Left ventricle myocardium inferior (tissue), 1 donor: ENCODE measurements at regions not wholly inside any gene's neighbourhood (a gene's known extent, or its start where the extent isn't known, plus 50 kb on each side); places are given as distances from the start of the nearest gene placed in this dataset.

ENCODE experiments used
- DNase-seq: peaks from one replicate; pipeline ENCODE4 v3.0.0-alpha.2; 2020
- H3K27ac ChIP-seq: fragments of 200-600 bp; replicated peaks from 2 replicates; pipeline ENCODE4 v1.8.0; 2021
- H3K27me3 ChIP-seq: fragments of 200-600 bp; 2 replicates; pipeline ENCODE4 v1.8.0; 2021; ENCODE audit warnings: low read depth
- H3K36me3 ChIP-seq: fragments of 200-600 bp; 2 replicates; pipeline ENCODE4 v1.8.0; 2021
- H3K4me1 ChIP-seq: fragments of 200-600 bp; 2 replicates; pipeline ENCODE4 v1.8.0; 2021
- H3K4me3 ChIP-seq: fragments of 200-600 bp; 2 replicates; pipeline ENCODE4 v1.8.0; 2021; ENCODE audit warnings: mild to moderate bottlenecking, moderate library complexity
- H3K9me3 ChIP-seq: fragments of 200-600 bp; replicated peaks from 2 replicates; pipeline ENCODE4 v1.8.0; 2021
- intact Hi-C: fragments of 100-400 bp; cut with micrococcal nuclease; formaldehyde crosslinking; loops from one replicate; pipeline ENCODE4 v1.11.0; 2022
- TF ChIP-seq, protein P1 (sequence below): fragments of 200-600 bp; IDR thresholded peaks from 2 replicates; pipeline ENCODE4 v1.8.0; 2021; ENCODE audit warnings: antibody characterized with exemption, mild to moderate bottlenecking, borderline replicate concordance
- donor health status: DM: no; HTN: yes; CAD: no; lungs with severe emphysema.

DNA sequence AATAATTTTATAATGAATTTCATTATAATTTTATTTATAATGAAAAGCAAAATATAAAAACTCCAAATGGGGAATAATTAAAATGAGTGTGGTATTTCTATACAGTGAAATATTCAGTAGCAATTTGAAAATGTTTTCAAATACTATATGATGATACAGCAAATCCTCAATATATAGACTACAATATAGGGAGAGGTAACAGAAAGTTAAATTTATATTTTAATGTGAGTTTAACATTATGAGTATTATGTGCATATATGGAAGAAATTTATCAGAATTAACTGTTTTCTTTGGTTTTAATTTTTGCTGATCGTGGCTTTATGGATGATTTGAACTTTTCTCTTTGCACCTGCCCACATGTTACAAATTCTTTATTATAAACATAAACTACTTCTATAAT lies 500.9 kb upstream of the ARRDC3 start:
- Histone ChIP-seq H3K36me3 (no peaks in the 10 kb centered on the region), H3K27me3 (no peaks in the 10 kb centered on the region), H3K9me3 (peaks cover 3% of the 10 kb centered on the region), H3K4me3 (no peak overlapping the region), H3K27ac (no peak overlapping the region), H3K4me1 (no peaks in the 10 kb centered on the region)
- no peak for DNase-seq
- intact Hi-C loops = no loop called here
- TF ChIP-seq, protein P1, sequence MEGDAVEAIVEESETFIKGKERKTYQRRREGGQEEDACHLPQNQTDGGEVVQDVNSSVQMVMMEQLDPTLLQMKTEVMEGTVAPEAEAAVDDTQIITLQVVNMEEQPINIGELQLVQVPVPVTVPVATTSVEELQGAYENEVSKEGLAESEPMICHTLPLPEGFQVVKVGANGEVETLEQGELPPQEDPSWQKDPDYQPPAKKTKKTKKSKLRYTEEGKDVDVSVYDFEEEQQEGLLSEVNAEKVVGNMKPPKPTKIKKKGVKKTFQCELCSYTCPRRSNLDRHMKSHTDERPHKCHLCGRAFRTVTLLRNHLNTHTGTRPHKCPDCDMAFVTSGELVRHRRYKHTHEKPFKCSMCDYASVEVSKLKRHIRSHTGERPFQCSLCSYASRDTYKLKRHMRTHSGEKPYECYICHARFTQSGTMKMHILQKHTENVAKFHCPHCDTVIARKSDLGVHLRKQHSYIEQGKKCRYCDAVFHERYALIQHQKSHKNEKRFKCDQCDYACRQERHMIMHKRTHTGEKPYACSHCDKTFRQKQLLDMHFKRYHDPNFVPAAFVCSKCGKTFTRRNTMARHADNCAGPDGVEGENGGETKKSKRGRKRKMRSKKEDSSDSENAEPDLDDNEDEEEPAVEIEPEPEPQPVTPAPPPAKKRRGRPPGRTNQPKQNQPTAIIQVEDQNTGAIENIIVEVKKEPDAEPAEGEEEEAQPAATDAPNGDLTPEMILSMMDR = no peak

DNA sequence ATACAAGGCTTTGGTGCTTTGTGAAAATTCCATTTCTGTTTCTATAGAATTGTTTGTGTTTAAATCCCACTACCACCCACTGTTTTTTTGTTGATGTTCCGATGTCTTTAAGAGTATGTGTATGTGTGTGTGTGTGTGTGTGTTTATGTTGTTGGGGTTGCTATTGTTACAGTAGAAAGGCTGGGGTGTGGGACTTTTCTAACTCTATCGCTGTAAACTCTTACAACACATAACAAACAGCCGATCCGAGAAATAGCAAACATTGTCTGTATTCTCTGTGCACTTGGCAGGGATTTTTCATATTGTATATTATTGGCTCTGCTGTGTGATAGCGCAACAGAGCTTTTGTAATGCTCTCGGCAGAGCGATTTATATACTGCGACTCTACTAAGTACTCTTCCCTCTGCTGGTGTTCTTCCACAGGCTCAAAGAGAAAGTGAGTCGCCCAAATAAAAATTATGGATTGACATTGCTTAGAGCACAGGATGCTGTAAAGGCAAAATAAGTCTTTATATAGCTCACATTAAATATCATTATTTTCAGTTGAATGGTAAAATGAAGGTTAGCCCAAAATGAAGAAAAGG lies 492.2 kb upstream of the ARRDC3 start:
- intact Hi-C loops = no loop called here
- H3K4me3 ChIP-seq = no peak overlapping the region
- no peaks in the 10 kb centered on the region for H3K36me3 ChIP-seq
- no peak overlapping the region for H3K27ac ChIP-seq
- no peaks in the 10 kb centered on the region for H3K27me3 ChIP-seq
- TF ChIP-seq, protein P1 = no peak
- H3K4me1 ChIP-seq = no peaks in the 10 kb centered on the region
- no peaks in the 10 kb centered on the region for H3K9me3 ChIP-seq
- no peak for DNase-seq

DNA sequence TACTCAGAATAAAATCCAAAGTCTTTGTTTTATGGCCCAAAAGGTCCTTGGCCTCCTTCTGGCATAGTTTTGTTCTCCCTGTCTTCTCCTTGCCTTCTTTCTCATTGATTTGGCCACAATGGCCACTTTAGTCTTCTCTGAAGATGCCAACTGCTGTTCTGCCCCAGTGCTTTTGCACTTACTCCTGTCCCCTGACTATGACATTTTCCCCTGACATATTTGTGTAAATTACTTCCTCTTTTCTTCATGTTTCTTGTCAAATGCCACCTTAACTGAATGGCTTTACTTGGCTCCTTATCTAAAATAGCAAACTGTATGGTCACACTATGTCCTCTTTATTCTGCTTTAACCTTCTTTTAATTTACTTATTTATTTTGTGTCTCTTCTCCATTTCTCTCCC lies 484.7 kb upstream of the ARRDC3 start:
- Histone ChIP-seq H3K27ac (no peak overlapping the region), H3K4me1 (no peaks in the 10 kb centered on the region), H3K27me3 (no peaks in the 10 kb centered on the region), H3K9me3 (no peaks in the 10 kb centered on the region), H3K36me3 (no peaks in the 10 kb centered on the region), H3K4me3 (no peak overlapping the region)
- intact Hi-C loops = no loop called here
- DNase-seq = no peak
- TF ChIP-seq, protein P1 = no peak

DNA sequence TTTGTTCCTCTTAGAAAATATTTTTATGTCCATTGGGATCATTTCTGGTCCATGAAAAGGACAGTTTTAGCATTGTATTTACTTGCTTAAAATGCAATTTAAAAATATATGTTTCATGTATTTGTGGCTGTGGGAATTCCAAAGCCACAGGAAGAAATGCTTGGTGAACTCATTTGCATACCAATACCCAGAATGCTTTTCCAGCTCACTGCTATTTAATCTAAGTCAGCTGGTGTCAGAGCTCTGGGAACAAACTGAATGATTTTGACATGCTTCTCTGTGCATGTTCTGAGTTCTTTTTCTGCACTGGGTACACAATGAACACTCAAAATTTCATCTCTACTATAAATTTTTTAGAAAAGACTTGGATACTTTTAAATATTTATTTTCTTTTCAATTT lies 482.8 kb upstream of the ARRDC3 start:
- TF ChIP-seq, protein P1 = no peak
- no peaks in the 10 kb centered on the region for H3K9me3 ChIP-seq
- no peak overlapping the region for H3K27ac ChIP-seq
- H3K4me3 ChIP-seq = no peak overlapping the region
- no peaks in the 10 kb centered on the region for H3K4me1 ChIP-seq
- intact Hi-C loops = no loop called here
- DNase-seq = no peak
- no peaks in the 10 kb centered on the region for H3K27me3 ChIP-seq
- no peaks in the 10 kb centered on the region for H3K36me3 ChIP-seq

DNA sequence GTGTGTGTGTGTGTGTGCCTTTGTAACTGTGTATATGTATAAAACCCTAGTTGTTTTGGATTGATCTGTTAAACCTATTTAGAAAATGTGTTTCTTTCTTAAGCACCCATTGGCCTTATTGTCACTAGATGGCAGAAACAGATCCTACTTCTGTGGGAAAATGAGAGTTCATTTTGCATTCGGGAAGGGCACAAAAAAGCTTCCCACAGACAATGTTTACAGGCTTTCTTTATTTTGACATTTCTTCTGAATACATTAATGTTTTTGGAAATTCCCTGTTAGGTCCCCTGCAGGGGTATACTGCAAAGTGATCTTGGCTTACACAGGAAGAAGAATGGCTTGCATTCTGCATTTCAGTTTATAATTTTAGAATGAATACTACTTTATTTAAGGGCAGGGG lies 481.8 kb upstream of the ARRDC3 start:
- H3K27ac ChIP-seq = no peak overlapping the region
- no peak for DNase-seq
- H3K36me3 ChIP-seq = no peaks in the 10 kb centered on the region
- TF ChIP-seq, protein P1 = no peak
- H3K4me1 ChIP-seq = no peaks in the 10 kb centered on the region
- no peak overlapping the region for H3K4me3 ChIP-seq
- no peaks in the 10 kb centered on the region for H3K27me3 ChIP-seq
- no peaks in the 10 kb centered on the region for H3K9me3 ChIP-seq
- intact Hi-C loops = no loop called here
